ENCODE measurements at regions not wholly inside any gene's neighbourhood (a gene's known extent, or its start where the extent isn't known, plus 50 kb on each side); places are given as distances from the start of the nearest gene placed in this dataset.

GRCh38 chr3:177982034-177982433 lies 554.2 kb upstream of the KCNMB2 start:
- no peaks in the 10 kb centered on the region for H3K4me1 ChIP-seq (ENCODE audit: low read depth)
- no peaks in the 10 kb centered on the region for H3K9me3 ChIP-seq (ENCODE audit: low read depth)
- TF ChIP-seq CTCF (IDR thresholded peaks at IDR 0.05; ENCODE audit: low read depth, low read length) = no peak
- no peak for DNase-seq (ENCODE audit: low read depth in 1 of 2, low spot score in 1 of 2)
- no peak overlapping the region for H3K27ac ChIP-seq
- H3K27me3 ChIP-seq = no peaks in the 10 kb centered on the region
- no peaks in the 10 kb centered on the region for H3K36me3 ChIP-seq
- no peak overlapping the region for H3K4me3 ChIP-seq

GRCh38 chr3:177983320-177983719 lies 552.9 kb upstream of the KCNMB2 start:
- DNase-seq (ENCODE audit: low read depth in 1 of 2, low spot score in 1 of 2) = no peak
- Histone ChIP-seq H3K9me3 (ENCODE audit: low read depth) (no peaks in the 10 kb centered on the region), H3K4me3 (no peak overlapping the region), H3K4me1 (ENCODE audit: low read depth) (no peaks in the 10 kb centered on the region), H3K36me3 (no peaks in the 10 kb centered on the region), H3K27ac (no peak overlapping the region), H3K27me3 (no peaks in the 10 kb centered on the region)
- no peak for TF ChIP-seq CTCF (IDR thresholded peaks at IDR 0.05; ENCODE audit: low read depth, low read length)

- Histone ChIP-seq H3K4me3 (no peak overlapping the region), H3K27me3 (no peaks in the 10 kb centered on the region), H3K4me1 (ENCODE audit: low read depth) (no peaks in the 10 kb centered on the region), H3K36me3 (no peaks in the 10 kb centered on the region), H3K9me3 (ENCODE audit: low read depth) (no peaks in the 10 kb centered on the region), H3K27ac (no peak overlapping the region)
- no peak for TF ChIP-seq CTCF (IDR thresholded peaks at IDR 0.05; ENCODE audit: low read depth, low read length)
- DNase-seq (ENCODE audit: low read depth in 1 of 2, low spot score in 1 of 2) = peak in 1 of 2 donors; percentile 47
Measured at GRCh38 chr3:177992993-177993970, 543.0 kb upstream of the KCNMB2 start.

DNA sequence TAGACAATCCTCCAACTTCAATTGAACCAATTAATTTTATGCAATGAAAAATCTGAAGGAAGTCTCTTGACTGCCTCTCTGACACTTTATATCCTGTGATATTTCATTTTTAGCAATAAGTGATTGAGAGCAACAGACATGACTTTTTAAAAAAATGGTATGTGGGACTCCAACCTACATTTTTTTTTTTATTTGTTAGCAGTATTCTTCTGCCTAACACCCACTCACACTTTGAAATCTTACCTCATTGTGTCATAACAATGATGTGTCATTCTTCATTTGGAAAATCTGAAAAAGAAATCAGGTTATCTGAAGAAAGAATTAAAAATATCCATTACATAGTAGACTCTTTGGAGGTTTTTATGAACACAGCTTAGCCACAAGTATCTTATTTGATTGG lies 541.3 kb upstream of the KCNMB2 start:
- H3K27me3 ChIP-seq = no peaks in the 10 kb centered on the region
- H3K4me3 ChIP-seq = no peak overlapping the region
- H3K4me1 ChIP-seq (ENCODE audit: low read depth) = no peaks in the 10 kb centered on the region
- H3K36me3 ChIP-seq = no peaks in the 10 kb centered on the region
- TF ChIP-seq CTCF (IDR thresholded peaks at IDR 0.05; ENCODE audit: low read depth, low read length) = no peak
- no peak overlapping the region for H3K27ac ChIP-seq
- no peaks in the 10 kb centered on the region for H3K9me3 ChIP-seq (ENCODE audit: low read depth)
- peak in 1 of 2 donors; percentile 34 for DNase-seq (ENCODE audit: low read depth in 1 of 2, low spot score in 1 of 2)

- TF ChIP-seq CTCF (IDR thresholded peaks at IDR 0.05; ENCODE audit: low read depth, low read length) = no peak
- no peaks in the 10 kb centered on the region for H3K9me3 ChIP-seq (ENCODE audit: low read depth)
Measured at GRCh38 chr3:177995381-177996085, 540.7 kb upstream of the KCNMB2 start.

More at GRCh38 chr3:177995381-177996085, 540.7 kb upstream of the KCNMB2 start:
- Histone ChIP-seq H3K27me3 (no peaks in the 10 kb centered on the region), H3K27ac (no peak overlapping the region), H3K4me1 (ENCODE audit: low read depth) (no peaks in the 10 kb centered on the region), H3K36me3 (no peaks in the 10 kb centered on the region), H3K4me3 (no peak overlapping the region)
- DNase-seq (ENCODE audit: low read depth in 1 of 2, low spot score in 1 of 2) = no peak
